ENCODE measurements at regions not wholly inside any gene's neighbourhood (a gene's known extent, or its start where the extent isn't known, plus 50 kb on each side); places are given as distances from the start of the nearest gene placed in this dataset.

- Mint-ChIP-seq H3K4me3 (no peak overlapping the region), H3K36me3 (no peaks in the 10 kb centered on the region), H3K4me1 (peaks cover 7% of the 10 kb centered on the region), H3K27ac (no peak overlapping the region), H3K9me3 (peaks cover 4% of the 10 kb centered on the region), H3K27me3 (ENCODE audit: low read depth) (peaks cover 4% of the 10 kb centered on the region)
- no peak for TF ChIP-seq CTCF (IDR thresholded peaks at IDR 0.05; ENCODE audit: unreplicated experiment)
- DNase-seq (ENCODE audit: low spot score in 2 of 2, unreplicated experiment in 2 of 2): no peak
Observed at GRCh38 chr4:126627255-126627654, 1005.5 kb upstream of the INTU start.

- Mint-ChIP-seq H3K27ac (no peak overlapping the region), H3K36me3 (no peaks in the 10 kb centered on the region), H3K9me3 (no peaks in the 10 kb centered on the region), H3K27me3 (ENCODE audit: low read depth) (peaks cover 4% of the 10 kb centered on the region), H3K4me3 (no peak overlapping the region), H3K4me1 (peaks cover 7% of the 10 kb centered on the region)
- no peak for DNase-seq (ENCODE audit: low spot score in 2 of 2, unreplicated experiment in 2 of 2)
- TF ChIP-seq CTCF (IDR thresholded peaks at IDR 0.05; ENCODE audit: unreplicated experiment): no peak
Observed at GRCh38 chr4:126628933-126629332, 1003.8 kb upstream of the INTU start.

- Mint-ChIP-seq H3K36me3 (no peaks in the 10 kb centered on the region), H3K27ac (no peak overlapping the region), H3K9me3 (no peaks in the 10 kb centered on the region), H3K4me3 (no peak overlapping the region), H3K27me3 (ENCODE audit: low read depth) (peaks cover 4% of the 10 kb centered on the region), H3K4me1 (peaks cover 7% of the 10 kb centered on the region)
- DNase-seq (ENCODE audit: low spot score in 2 of 2, unreplicated experiment in 2 of 2): no peak
- TF ChIP-seq CTCF (IDR thresholded peaks at IDR 0.05; ENCODE audit: unreplicated experiment): no peak
Observed at GRCh38 chr4:126630230-126630629, 1002.5 kb upstream of the INTU start.

GRCh38 chr4:126633306-126633705 is 999.5 kb upstream of the INTU start:
- H3K27me3 Mint-ChIP-seq (ENCODE audit: low read depth): peaks cover 6% of the 10 kb centered on the region
- no peak for DNase-seq (ENCODE audit: low spot score in 2 of 2, unreplicated experiment in 2 of 2)
- TF ChIP-seq CTCF (IDR thresholded peaks at IDR 0.05; ENCODE audit: unreplicated experiment): no peak
- peaks cover 4% of the 10 kb centered on the region for H3K4me1 Mint-ChIP-seq
- no peak overlapping the region for H3K27ac Mint-ChIP-seq
- H3K4me3 Mint-ChIP-seq: no peak overlapping the region
- no peaks in the 10 kb centered on the region for H3K36me3 Mint-ChIP-seq
- no peaks in the 10 kb centered on the region for H3K9me3 Mint-ChIP-seq

GRCh38 chr4:126637706-126638105 is 995.1 kb upstream of the INTU start:
- Mint-ChIP-seq H3K27ac (no peak overlapping the region), H3K36me3 (no peaks in the 10 kb centered on the region), H3K4me3 (no peak overlapping the region), H3K9me3 (no peaks in the 10 kb centered on the region), H3K27me3 (ENCODE audit: low read depth) (peaks cover 1% of the 10 kb centered on the region), H3K4me1 (no peaks in the 10 kb centered on the region)
- TF ChIP-seq CTCF (IDR thresholded peaks at IDR 0.05; ENCODE audit: unreplicated experiment): no peak
- DNase-seq (ENCODE audit: low spot score in 2 of 2, unreplicated experiment in 2 of 2): no peak

GRCh38 chr4:126647320-126647719 is 985.4 kb upstream of the INTU start:
- DNase-seq (ENCODE audit: low spot score in 2 of 2, unreplicated experiment in 2 of 2): no peak
- Mint-ChIP-seq H3K9me3 (no peaks in the 10 kb centered on the region), H3K4me3 (no peak overlapping the region), H3K27ac (no peak overlapping the region), H3K4me1 (no peaks in the 10 kb centered on the region), H3K27me3 (ENCODE audit: low read depth) (no peaks in the 10 kb centered on the region), H3K36me3 (no peaks in the 10 kb centered on the region)
- no peak for TF ChIP-seq CTCF (IDR thresholded peaks at IDR 0.05; ENCODE audit: unreplicated experiment)
